GM18507 (cell line): ENCODE measurements at regions not wholly inside any gene's neighbourhood (a gene's known extent, or its start where the extent isn't known, plus 50 kb on each side); places are given as distances from the start of the nearest gene placed in this dataset.

ENCODE experiments used
- DNase-seq: peaks from one replicate; pipeline ENCODE4 v3.0.0; 2011; ENCODE audit warnings: low read depth; ENCODE audit not compliant: insufficient read length; ENCODE audit errors: extremely low spot score
- FAIRE-seq: peaks from 2 replicates; lab custom pipeline; 2011; peaks lifted over from hg19 to GRCh38; lab: Jason Lieb, UNC

DNA sequence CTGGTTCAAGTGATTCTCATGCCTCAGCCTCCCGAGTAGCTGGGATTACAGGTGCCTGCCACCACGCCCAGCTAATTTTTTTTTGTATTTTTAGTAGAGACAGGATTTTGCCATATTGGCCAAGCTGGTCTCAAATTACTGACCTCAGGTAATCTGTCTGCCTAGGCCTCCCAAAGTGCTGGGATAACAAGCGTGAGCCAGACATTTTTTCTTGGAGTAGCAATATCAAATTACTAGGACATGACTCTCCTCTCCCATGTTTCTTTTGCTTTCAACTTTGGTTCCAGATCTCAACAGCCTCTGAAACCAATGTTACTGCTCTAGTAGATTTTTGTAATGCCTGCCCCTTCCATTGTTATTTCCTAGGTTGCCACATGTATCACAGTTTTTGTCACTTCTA is 462.0 kb downstream of the GBE1 start:
- no peak for DNase-seq
- no peak for FAIRE-seq

DNA sequence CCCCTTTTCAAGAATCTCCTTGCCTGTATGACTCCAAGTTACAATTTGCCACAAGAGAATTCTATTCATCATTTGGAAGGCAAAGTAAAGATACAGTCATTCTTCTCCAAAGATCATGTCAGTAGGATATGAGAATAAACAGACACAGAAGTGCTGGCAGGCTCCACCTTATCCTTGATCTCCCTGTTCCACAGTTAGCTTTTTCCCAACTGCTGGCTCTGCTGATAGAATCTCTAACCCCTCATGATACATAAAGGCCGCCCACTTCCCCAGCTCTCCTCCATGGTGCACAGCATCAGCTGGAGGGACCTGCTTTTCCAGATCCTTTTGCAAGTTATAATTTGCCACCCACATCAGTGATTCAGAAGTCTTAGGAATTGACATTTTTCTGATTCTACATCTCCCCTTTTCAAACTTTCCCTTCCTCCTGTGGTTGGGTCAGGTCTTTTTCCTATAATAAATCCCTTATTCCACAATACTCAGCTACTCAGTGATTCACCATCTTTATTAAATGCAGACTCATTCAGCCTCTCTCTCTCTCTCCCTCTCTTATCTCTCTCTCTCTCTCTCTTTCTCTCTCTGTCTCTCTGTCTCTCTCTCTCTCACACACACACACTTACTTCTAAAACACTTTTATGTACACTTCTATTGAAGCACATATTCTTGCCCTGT is 465.4 kb downstream of the GBE1 start:
- DNase-seq, result no peak
- no peak for FAIRE-seq

DNA sequence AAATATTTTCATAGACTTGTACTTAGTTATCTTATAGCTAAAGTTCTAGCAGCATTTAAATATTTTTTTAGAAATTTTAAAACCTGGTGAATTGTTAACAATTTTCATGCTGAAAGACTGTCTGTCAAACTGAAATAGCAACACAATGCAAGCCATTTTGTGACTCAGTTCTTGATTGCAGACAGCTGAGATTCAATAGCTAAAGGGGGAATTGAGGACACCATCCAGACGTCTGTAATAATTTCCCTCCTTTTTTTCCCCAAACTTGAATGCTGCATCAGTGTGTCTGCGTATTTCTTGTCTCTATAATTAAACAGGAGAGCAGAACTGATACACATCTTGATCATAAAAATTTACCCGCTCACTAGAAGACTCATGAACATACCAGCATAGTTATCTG is 468.3 kb downstream of the GBE1 start:
- FAIRE-seq (no peak), DNase-seq (no peak)

DNA sequence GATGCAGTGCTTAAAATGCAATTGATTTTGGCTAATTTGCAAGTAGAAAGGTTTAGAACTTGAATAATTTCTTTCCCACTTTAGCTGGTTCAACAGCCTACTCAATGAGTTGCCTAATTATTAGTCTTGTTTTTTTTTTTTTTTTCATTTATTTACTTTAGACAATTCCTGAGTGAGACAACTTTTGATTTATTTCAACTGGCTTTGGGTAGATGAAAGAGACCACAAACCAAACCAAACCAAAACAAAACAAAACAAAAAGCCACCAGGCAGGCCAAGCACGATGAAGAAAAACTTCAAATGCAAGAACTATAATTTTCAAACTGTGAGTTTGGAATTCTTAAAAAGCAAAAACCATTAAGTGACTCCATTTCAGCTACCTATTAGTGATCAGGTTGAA is 469.9 kb downstream of the GBE1 start:
- DNase-seq, result no peak

DNA sequence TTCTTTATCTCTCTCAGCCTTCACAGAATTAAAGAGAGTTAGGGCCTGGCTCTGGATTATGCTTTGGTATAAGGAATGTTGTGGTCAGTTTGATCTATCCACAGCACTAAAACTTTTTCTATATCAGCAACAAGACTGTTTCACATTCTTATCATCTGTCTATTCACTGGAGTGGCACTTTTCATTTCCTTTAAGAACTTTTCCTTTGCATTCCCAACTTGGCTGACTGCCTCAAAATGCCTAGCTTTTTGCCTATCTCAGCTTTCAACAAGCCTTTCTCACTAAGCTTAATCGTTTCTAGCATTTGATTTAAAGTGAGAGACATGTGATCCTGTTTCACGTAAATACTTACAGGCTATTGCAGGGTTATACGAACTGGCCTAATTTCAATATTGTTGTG is 471.8 kb downstream of the GBE1 start:
- no peak for DNase-seq

More for the DNA sequence above, 469.9 kb downstream of the GBE1 start:
- no peak for FAIRE-seq

DNA sequence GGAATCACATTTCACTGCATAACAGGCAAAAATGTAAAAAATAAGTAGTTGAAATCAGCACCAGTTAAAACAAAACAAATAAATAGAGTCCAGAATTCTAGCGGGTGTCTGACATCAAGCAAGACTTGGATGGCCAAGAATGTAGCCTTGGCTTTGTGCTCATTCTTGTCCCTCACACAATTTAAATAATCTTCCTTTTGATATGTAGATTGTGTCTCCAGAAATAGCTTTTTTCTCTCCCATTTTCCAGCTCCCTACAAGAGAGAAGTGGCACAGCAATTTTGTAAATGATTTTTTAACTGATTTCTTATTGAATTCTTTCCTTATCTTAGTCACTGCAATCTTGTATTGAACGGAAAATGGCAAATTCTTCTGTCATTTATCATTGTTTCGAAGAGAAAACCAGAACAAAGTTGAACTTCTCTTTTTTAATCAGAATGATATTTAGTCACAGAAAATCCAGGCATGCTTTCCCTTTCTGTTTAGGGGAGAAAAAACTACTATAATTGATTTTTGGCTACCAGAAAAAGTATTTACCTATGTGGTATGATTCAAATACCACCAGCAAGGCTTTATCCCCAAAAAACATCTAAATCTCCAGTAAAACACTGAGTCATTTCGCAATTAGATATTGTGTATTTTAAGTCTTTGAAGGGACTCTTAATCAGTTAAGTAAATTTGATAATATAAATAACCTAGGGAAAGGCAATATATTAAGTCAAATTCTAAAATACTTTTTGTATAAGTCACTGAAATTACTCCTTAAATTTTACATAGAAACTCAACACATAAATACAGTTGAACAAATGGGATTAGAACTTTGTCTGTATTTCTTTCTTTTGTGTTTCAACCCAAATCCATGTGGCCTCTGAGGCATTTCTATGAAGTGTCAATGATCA is 481.7 kb downstream of the GBE1 start:
- DNase-seq (no peak), FAIRE-seq (no peak)

More for the DNA sequence above, 471.8 kb downstream of the GBE1 start:
- FAIRE-seq, result no peak

DNA sequence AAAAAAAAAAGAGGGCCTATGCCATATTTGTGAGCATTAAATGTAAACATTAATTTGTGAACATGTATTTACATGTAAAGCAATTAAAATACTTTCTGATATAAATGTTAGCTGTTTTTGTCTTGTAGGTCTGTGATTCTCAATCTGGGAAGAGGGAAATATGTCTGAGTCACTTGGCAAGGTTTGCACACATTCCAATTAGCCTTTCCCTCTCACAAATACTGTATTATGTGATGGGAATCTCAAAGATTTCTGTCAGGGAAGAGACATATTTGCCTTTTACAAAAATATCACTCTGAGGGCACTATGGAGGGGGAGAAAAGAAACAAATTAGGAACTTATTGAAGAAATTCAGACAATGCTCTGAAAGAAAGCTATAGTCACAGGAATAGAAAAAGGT is 483.6 kb downstream of the GBE1 start:
- DNase-seq (no peak), FAIRE-seq (no peak)

DNA sequence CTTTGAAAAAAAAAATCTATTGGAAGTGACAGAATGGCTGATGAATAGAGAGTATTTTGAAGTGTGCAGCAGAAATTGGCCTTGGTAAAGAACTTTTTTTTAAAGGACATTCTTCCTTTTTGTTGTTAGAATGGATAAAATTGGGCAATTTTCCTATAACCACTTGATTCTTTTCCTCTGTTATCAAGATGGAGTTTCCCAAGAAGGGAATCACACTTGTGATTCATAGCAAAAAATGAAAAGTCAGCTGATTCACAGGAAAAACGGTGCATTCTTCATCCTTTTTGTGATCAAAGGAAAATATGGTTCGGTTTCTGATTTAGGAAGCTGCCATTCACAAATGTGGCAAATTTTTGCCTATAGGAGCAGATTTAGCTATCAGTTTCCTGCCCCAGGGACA is 486.8 kb downstream of the GBE1 start:
- no peak for DNase-seq
- no peak for FAIRE-seq

DNA sequence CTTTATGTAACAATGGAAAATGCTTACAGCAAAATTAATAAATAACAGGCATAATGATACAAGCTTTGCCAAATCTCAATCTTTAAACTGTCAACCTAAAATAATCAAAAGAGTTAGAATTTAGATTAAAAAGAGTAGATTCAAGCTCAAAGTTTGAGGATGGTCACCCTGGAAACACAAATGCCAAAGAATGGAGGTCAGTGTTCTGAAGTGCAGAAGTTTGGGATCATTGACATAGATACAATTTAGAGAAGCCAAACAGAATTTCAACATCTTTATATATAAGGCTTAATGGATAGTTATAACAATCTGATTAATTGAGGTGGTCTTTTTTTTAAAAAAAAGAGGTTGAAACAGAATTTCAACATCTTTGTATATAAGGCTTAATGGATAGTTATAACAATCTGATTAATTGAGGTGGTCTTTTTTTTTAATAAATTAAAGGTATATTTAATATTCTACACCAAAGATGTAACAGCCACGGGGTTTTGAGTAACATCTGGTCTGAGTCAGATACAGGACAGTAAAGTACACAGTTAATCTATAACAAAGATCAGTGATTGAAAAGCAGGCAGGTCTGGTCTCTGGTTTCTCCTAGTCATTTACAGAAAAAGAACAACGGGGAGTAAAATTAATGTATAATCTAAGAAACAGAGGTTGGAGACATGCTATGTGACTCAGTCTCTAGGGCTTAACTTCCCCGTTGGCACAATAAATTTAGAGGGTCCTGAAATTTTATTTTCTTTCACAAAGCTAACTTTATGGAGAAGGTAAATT is 490.7 kb downstream of the GBE1 start:
- FAIRE-seq (no peak), DNase-seq (no peak)

DNA sequence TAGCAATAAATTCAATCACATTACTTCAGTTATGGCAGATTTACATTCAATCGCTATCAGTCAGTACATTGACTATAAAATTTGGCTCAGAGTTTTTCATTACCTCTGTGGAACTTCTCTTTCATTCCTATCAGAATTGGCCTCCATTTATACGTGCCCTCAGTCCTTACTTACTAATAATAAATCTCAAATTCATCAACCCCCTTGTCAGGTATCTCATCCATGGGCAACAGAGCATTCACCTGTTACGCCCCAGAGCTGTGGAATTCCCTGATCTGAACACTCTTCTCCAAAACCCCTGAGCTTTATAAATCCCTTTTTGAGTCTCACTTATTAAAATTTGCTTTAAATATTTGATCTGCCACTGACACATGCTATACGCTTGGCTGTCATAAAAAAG is 492.9 kb downstream of the GBE1 start:
- no peak for DNase-seq

DNA sequence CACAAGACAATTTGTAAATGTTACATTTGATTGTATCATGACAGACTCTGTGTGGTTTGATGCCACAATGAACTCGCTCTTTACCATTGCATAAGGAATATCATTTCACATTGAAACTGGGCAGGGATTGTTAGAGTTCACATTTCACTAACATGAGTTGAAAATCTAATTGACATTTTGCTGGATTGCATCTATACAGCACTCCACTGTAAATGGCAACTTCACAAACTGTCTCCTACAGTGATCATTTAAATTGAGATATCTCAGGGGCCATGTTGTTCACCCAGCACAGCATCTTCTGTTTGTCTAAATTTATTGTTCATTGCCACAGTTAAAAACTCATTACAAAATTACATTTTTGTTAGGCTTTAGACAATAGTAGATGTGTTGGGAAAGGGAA is 499.4 kb downstream of the GBE1 start:
- FAIRE-seq, result no peak
- DNase-seq, result no peak

More for the DNA sequence above, 492.9 kb downstream of the GBE1 start:
- FAIRE-seq, result no peak

DNA sequence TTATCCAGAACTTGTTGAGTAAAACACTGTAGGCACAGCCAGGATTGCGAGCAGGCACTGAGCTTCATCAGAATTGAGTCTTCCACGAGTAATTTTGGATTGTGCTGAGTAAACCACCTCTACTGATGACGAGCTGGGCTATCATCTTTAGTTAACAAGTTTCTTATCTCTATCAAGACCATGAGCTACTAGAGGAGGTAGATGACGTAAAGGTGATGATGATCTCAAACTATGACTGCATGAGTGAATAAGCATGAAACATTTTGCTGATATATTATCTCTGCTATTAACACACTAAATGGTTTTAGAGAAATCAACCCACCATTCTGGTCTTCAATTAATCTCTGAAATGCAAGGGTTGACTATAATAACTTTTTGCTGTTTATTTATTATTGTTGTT is 506.0 kb downstream of the GBE1 start:
- FAIRE-seq (no peak), DNase-seq (no peak)

DNA sequence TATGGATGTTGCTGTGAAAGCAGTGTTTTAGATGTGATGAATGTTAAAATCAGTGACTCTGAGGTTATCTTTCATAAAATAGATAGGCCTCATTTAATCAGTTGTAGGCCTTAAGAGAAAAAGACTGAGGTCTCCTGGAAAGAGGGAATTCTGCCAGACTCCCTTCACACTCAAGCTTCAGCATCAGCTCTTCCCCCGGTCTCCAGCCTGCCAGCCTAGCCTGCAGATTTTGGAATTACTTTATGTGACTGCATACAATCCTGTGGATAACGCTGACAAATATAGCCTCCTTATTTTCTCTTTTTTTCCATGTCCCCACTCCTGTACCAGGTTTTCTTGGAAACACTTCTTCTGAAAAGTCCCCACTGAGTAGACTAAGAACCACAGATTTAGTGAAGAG is 510.3 kb downstream of the GBE1 start:
- DNase-seq (no peak), FAIRE-seq (no peak)

DNA sequence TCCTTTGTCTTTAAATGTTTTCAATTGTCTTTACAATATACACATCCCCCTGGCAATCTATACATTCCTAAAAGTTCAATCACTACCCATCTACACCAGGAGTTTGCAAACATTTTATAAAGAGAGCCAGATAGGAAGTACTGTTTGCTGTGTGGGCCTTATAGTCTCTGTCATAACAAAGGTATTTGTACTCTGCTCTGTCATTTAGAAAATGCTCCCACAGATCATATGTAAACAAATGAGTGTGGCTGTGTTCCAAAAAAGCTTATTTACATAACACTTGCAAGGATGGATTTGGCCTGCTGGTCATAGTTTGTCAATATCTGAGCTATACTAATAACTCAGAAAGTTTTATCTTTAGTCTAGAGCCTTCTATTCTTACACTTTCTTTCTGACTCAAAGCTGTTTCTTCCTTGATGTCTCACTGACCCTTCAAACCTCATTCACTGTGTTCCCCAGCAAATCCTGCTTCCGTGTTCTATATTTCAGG is 511.9 kb downstream of the GBE1 start:
- peak; percentile 29 for FAIRE-seq
- DNase-seq, result no peak

DNA sequence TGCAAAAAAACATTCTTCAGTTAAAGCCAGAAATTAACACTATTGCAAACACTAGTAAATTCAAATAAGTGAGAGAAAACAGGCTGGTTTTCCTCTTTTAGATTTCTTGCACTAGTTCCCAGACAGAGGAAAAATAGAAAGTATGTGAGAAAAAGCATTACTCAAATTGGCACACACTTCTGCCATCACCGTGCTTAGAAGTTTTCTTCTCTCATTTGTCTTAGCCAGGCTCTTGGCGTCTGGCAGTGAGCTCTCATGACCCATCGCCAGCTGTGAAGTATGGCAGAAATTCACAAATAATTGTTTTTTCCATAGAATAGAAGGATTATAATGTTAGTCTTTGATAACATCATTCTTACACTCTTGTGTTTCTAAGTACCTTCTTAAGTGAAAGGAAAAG is 515.9 kb downstream of the GBE1 start:
- no peak for DNase-seq
- no peak for FAIRE-seq

DNA sequence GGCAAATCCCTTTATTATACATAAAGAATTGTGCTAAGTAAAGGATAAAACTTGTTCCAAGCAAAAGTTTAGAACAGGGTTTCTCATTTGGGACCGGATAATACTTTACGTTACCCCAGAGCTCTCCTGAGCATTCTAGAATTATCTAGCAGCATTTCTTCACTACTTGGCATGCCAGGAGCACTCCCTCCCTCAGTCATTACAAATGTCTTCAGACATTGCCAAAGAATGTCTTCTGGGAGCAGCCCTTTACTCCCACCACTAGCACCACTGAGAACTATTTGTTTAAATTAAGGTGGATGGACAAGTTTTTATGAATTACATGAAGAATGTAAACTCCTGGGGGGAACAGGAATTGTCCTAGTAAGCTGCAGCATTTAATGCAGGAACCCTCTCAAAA is 516.4 kb downstream of the GBE1 start:
- no peak for FAIRE-seq
- no peak for DNase-seq

DNA sequence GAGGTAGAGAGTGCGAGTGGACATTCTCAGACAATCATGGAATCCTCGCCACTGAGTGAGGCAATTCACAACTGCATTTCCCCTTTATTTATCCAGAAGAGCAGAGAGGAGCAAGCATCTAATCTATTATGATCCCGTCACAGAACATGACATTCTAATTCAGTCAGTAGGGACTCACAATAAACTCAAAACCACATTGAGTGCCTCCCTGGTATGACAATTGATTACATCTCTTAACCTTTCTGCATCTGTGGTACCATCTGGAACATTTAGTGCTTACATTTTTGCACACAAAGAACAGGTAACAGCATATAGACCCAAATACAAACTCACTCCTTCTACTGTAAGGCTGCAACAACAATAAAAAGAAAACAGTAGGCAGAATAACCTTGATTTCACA is 517.2 kb downstream of the GBE1 start:
- FAIRE-seq, result no peak
- no peak for DNase-seq

DNA sequence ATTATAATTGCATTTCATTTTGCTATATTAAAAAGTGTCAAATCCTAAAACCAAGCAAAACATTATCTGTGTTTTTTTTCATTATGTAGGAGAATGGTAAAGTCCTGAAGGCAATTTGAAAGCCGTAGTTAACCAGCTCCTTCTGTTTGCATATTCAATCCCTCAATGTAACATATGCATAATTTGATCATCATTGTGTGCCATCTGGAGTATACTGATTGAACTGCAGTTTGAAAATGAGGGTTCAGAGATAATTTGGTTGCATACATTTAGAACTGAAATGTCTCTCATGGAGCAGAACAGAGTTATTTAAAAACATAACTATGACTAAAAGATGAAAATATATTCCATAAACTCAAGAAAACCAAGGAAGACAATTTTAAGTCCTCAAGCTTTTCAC is 518.6 kb downstream of the GBE1 start:
- DNase-seq (no peak), FAIRE-seq (peak; percentile 58)

DNA sequence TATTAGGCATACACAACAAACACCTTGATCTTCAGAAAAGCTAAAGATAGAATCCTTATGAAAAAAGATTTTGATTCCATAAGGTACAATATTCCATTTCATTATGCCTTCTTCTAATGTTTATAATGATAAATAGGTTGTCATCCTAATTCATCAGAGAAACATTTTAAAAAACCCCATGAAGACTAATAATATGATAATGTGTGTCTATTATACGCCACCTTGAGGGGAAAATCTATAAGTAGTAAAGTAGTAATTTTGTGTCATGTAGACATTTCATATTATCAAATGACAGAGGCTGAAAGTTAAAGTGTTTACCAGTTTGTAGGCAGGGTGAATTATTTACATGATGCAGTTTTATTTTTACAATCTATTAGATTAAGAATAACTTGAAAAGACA is 524.3 kb downstream of the GBE1 start:
- FAIRE-seq (no peak), DNase-seq (no peak)

DNA sequence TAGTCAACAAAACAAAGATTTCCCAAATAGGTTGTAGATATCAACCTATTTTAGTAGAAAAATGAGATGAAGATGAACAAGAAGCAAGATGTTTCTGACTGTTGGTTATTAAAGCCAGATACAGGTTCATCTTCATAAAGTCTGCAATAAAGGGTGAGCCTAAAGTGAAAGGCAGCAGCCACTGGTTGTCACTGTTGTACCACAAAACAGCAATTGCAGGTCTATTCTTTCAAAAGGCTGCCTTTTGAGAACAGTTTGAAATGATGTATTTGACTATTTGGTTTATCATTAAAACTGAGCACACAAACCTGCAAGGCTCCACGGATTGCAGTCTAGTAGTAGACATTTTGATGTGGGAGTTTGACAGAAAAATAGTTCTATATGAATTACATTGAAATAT is 543.4 kb downstream of the GBE1 start:
- peak; percentile 39 for FAIRE-seq
- no peak for DNase-seq
